HG02870 (cell line): ENCODE measurements at regions not wholly inside any gene's neighbourhood (a gene's known extent, or its start where the extent isn't known, plus 50 kb on each side); places are given as distances from the start of the nearest gene placed in this dataset.

Experiments used
- ATAC-seq: cut with Tn5 transposase; IDR thresholded peaks from one replicate; pipeline ENCODE4 v1.9.1; 2021; ENCODE audit warnings: mild to moderate bottlenecking, moderate library complexity; ENCODE audit not compliant: unreplicated experiment

DNA sequence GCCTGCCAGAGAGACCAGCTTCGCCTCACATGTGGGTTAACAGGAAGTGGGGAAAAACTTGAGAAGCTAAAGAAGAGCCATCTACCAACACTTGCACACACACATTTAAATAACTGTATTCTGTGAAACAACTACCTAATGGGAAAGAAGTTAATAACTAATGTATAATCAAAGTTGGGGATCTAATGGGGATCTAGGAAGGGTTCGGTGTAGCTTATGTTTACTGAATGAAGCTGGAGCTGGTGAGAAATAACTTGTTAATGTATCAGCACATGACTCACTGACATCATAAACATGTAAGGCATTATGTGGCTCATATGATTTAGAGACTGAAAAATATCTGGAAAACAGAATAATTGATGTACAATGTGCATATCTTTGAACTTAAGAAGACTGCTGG lies 421.3 kb upstream of the NXPH2 start:
- no peak for ATAC-seq

GRCh38 chr2:139196754-139197153 lies 416.6 kb upstream of the NXPH2 start:
- no peak for ATAC-seq

DNA sequence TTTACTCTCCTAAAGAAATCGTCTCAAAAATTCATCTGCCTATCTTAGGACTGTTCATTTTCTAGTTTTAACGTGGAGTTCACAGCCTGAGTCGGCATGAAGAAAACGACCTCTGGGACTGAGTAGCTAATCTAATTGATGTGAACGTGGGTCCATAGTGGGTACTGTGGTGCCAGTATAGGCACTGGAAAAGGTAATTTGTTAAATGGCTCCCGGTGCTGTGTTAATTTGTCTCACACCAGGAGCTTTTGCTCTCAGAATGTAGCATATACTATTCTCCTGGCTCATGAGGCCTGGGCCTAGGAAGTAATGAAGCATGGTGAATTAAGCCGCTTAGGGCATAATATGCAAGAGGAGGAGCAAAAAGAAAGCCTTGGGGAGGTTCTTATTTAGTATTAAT lies 414.4 kb upstream of the NXPH2 start:
- ATAC-seq, result no peak

GRCh38 chr2:139177041-139177440 lies 396.9 kb upstream of the NXPH2 start:
- ATAC-seq, result no peak

GRCh38 chr2:139175510-139175909 lies 395.3 kb upstream of the NXPH2 start:
- ATAC-seq, result no peak

GRCh38 chr2:139170406-139170805 lies 390.2 kb upstream of the NXPH2 start:
- no peak for ATAC-seq

GRCh38 chr2:139165601-139166000 lies 385.4 kb upstream of the NXPH2 start:
- no peak for ATAC-seq

DNA sequence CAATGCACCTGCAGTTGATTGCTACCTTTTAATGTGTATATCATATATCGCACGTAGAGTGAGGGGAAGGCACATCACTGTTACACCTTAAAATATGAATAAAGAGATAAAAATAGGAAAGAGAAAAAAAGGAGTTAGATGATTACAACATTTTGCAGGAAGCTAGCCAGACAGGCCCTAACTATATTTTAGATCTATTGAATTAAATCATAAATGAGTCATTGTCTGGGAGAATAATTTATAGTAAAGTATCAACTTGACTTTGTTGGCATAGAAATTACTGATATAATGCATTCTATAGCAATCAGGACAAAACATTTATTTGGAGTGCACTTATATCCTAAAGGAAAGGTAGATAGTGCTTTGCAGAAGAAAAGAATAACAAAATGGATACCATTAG lies 384.9 kb upstream of the NXPH2 start:
- no peak for ATAC-seq

DNA sequence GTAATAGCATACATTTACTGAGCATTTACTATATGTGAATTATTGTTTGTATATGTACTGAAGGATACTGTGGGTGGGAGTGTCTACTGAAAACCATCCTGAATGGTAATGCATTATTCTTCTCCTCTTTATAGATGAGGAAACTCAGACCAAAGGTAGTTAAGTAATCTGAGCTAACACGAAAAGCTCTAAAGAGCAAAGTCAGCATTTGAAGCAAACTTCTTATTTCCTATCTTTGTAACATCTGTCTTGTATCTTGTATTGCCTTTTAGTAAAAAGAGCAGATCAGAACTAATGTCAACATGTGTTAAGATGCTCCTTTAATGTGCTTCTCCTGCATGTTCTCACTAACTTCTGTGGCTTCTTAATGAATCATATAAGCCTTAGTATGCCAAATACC lies 382.8 kb upstream of the NXPH2 start:
- ATAC-seq, result no peak

DNA sequence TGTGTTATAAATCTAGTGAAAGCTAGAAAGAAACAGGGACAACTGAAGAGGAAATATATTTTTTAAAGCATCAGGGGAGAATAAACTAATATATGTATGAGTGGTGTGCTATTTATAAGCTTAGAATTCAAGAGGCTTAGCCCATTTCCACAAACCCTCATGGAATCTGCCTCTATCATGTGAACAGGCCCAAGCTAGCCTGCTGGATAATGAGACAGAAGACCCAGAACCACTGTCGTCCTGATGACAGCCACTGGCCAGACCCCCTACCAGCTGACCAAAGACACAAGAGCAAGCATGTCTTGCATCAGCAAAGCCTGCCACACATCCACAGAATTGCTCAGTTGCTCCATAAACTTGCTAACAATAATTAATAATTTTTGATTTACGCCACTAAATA lies 382.3 kb upstream of the NXPH2 start:
- no peak for ATAC-seq

GRCh38 chr2:139160836-139161235 lies 380.6 kb upstream of the NXPH2 start:
- ATAC-seq, result no peak

DNA sequence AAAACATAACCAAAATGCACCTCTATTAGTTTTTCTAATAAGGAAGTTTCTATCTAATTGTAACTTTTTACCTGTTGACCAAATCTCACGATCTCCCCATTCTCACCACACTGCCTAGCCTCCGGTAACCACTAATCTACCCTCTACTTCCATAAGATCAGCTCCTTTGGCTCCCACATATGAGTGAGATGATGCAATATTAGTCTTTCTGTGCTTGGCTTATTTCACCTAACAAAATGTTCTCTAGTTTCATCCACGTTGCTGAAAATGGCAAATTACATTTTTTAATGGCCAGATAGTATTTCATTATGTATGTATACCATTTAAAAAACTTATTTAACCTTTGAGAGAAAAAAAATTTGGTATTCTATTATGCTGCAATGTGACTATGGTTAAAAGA lies 379.0 kb upstream of the NXPH2 start:
- ATAC-seq, result no peak

DNA sequence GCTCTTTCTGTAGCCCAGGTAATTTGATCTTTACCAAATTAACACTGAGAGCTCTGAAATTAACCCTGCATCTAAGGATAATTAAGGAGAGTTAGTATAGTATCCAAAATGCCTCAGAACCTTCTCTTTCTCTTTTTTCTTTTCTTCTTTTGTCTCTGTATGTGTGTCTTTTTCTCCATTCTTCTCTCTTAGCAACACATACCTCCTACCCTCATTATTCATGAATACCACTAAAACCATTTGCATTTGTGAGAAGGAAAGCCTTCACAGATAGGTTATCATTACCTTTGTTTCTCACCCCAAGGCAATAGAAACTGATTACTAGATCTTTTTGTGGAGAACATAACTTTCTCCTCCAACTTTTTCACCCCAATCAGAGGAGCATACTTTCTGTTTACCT lies 376.5 kb upstream of the NXPH2 start:
- no peak for ATAC-seq

GRCh38 chr2:139155991-139156390 lies 375.8 kb upstream of the NXPH2 start:
- ATAC-seq, result no peak

GRCh38 chr2:139142252-139142880 lies 362.2 kb upstream of the NXPH2 start:
- ATAC-seq, result no peak

DNA sequence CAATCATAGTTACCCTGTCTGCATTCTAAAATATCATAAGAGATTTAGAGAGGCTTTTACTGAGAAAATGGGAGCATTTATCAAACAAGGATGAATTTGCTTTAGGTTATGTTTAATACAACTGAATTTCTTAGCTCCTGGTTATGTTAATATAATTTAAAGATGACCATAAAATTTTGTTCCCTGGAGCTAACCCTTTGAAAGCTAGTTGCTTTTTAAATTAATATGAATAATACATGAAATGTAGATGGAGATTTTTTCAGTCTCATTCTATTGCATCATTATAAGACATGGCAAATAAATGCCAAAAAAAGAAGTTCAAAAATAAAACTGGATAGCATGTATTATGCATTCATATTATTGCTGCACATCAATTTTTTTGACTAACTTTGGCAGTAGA lies 344.1 kb upstream of the NXPH2 start:
- ATAC-seq, result no peak

DNA sequence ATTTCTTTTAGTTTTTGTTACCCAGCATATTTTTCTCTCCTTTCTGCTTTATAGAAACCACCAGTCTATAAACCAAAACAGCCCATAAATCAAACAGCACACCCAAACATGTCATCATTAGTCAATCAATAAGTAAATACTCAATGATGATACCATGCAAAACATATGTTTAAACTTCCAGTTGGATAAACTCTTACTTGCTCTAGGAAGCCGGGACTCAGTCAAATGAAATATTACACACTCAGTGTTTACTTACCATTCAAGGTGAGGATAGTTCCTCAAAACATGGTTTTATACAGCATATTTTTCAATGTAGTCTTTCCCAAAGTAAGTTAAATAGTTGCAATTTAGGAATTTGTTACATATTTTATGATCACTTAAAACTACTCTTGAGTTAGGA lies 343.6 kb upstream of the NXPH2 start:
- no peak for ATAC-seq

- ATAC-seq, result no peak
Observed at GRCh38 chr2:139122711-139123158, 342.5 kb upstream of the NXPH2 start.

GRCh38 chr2:139099721-139100120 lies 319.5 kb upstream of the NXPH2 start:
- no peak for ATAC-seq

DNA sequence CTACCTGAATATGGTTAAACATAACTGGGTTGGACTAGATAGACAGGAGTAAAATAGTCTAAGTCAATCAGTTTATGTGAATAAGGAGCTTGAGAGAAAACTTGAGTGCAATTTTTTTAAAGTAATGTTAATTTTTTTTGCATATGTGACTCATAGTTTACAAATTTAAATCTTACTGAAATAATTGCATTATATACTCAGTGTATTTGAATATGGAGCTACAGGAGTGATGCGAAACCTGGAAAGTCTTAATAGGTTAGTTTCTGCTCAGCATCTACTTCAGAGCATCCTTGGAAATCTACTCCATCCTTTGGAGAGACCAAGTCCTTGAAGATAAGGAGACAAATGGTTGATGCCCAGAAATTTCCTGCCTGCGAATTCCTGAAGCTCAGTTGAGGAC lies 318.8 kb upstream of the NXPH2 start:
- ATAC-seq, result no peak

GRCh38 chr2:139083121-139083520 lies 302.9 kb upstream of the NXPH2 start:
- no peak for ATAC-seq

DNA sequence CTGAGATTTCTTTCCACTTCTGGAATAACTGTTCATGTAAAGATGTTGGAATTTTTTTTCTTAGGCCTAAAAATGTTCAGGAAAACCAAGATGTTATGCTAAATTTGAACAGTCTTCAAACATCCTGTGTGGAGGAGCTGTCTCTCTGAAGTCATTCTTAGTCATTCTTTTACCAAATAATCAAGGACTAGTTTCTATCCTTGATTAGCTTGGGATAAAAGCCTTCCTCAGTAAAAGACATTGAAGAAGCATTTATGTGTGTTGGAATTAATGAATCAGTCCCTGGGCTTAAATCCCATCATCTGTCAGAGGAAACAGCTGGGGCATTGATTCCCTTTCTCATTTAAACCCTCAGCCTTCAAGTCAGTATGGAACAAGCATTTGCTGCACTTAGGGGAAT lies 300.1 kb upstream of the NXPH2 start:
- no peak for ATAC-seq

DNA sequence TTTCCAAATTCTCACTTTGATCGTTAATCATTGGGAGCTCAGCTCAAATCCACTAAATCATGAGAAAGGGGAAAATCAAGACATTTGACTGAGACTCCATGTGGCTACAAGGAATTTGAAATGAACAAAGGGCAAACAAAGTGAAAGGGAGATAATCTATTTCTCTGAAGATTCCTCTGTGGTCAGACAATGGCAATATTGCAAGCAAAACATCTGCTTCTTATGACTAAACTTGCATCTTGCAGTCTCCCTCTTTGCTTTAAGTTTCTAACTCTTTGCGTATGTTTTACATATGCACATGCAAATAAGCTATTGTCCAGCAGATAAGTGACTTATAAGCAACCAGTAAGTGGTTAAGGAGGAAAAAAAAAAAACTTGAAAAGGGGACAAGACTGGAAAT lies 299.1 kb upstream of the NXPH2 start:
- no peak for ATAC-seq
